Sigmoid colon (tissue), 6 donors: ENCODE measurements at regions not wholly inside any gene's neighbourhood (a gene's known extent, or its start where the extent isn't known, plus 50 kb on each side); places are given as distances from the start of the nearest gene placed in this dataset.

Experiments used
- DNase-seq: peaks from one replicate; pipeline ENCODE4 v3.0.0-alpha.2; 2019
- H3K27ac ChIP-seq, 4 donors: fragments of 200-600 bp; sonication (generic); one replicate each; pipeline ENCODE4 v1.5.1; 2016 to 2019; ENCODE audit warnings: mild to moderate bottlenecking in 1 of 4
- H3K27me3 ChIP-seq, 3 donors: fragments of 200-600 bp; sonication (generic); one replicate each; pipeline ENCODE4 v1.5.1; 2019; ENCODE audit warnings: mild to moderate bottlenecking in 1 of 3
- H3K36me3 ChIP-seq, 4 donors: fragments of 200-600 bp; sonication (generic); one replicate each; pipeline ENCODE4 v1.5.1; 2016 to 2019
- H3K4me1 ChIP-seq, 4 donors: fragments of 200-600 bp; sonication (generic); one replicate each; pipeline ENCODE4 v1.5.1; 2017 to 2019
- H3K4me3 ChIP-seq, 4 donors: fragments of 200-600 bp; sonication (generic); one replicate each; pipeline ENCODE4 v1.5.1; 2017 to 2019; ENCODE audit warnings: mild to moderate bottlenecking in 2 of 4, moderate library complexity in 1 of 4
- H3K9me3 ChIP-seq, 4 donors: fragments of 200-600 bp in 3 of 4; sonication (generic) in 3 of 4; one replicate each; pipeline versions ENCODE4 v1.5.1 to v1.6.1; 2013 to 2019
- CTCF ChIP-seq, 4 experiments: fragments of 450-650 bp in 3 of 4; fragments of 200-600 bp in 1 of 4; IDR thresholded peaks; one replicate each; pipeline ENCODE4 v1.5.1; 2016 to 2019; ENCODE audit warnings: antibody characterized with exemption in 4 of 4, mild to moderate bottlenecking in 3 of 4, moderate library complexity in 2 of 4
- EP300 ChIP-seq, 4 donors: sonication (generic); formaldehyde crosslinking; IDR thresholded peaks; one replicate each; pipeline ENCODE4 v1.6.1; 2017; ENCODE audit warnings: antibody characterized with exemption in 4 of 4
- POLR2A ChIP-seq, 2 donors: fragments of 450-650 bp; IDR thresholded peaks; one replicate each; pipeline ENCODE4 v1.6.1; 2016; ENCODE audit warnings: antibody characterized with exemption in 2 of 2, mild to moderate bottlenecking in 2 of 2, moderate library complexity in 2 of 2
- POLR2AphosphoS5 ChIP-seq, 4 donors: sonication (generic); formaldehyde crosslinking; IDR thresholded peaks; one replicate each; pipeline ENCODE4 v1.6.1; 2017; ENCODE audit warnings: antibody characterized with exemption in 4 of 4
- WGBS, 2 donors: extraction: QIAGEN DNeasy Blood & Tissue Kit; methylation state at CpG; one replicate each; pipeline ENCODE4 v1.1.7; 2013; 5-methylcytosine and 5-hydroxymethylcytosine counted together
- intact Hi-C: fragments of 100-400 bp; cut with DNase I; formaldehyde crosslinking; loops from one replicate; pipeline ENCODE4 v1.15.1; 2023
- donor health status: healthy with polysubstance abuse.
- donor health status: healthy.

- intact Hi-C loops = no loop called here
- Histone ChIP-seq H3K27me3 (no peaks in the 10 kb centered on the region), H3K4me3 (no peak overlapping the region), H3K4me1 (no peaks in the 10 kb centered on the region), H3K36me3 (no peaks in the 10 kb centered on the region), H3K27ac (no peak overlapping the region), H3K9me3 (peaks cover 0 to 6% (median 1%) of the 10 kb centered on the region in 4 donors)
- 93 to 99% methylated on average over 2 of the region's 2 CpGs for WGBS, 2 donors
- no peak for DNase-seq
- TF ChIP-seq POLR2AphosphoS5 (IDR thresholded peaks at IDR 0.05) (no peak), POLR2A (IDR thresholded peaks at IDR 0.05) (no peak), EP300 (IDR thresholded peaks at IDR 0.05) (no peak), CTCF (IDR thresholded peaks at IDR 0.05) (no peak)
Measured at GRCh38 chr5:114909424-114909823, 260.3 kb downstream of the TRIM36 start.

- intact Hi-C loops = no loop called here
- Histone ChIP-seq H3K27me3 (no peaks in the 10 kb centered on the region), H3K27ac (no peak overlapping the region), H3K36me3 (no peaks in the 10 kb centered on the region), H3K4me3 (no peak overlapping the region), H3K4me1 (no peaks in the 10 kb centered on the region), H3K9me3 (no peaks in the 10 kb centered on the region)
- no peak for DNase-seq
- TF ChIP-seq CTCF (IDR thresholded peaks at IDR 0.05) (no peak), POLR2AphosphoS5 (IDR thresholded peaks at IDR 0.05) (no peak), EP300 (IDR thresholded peaks at IDR 0.05) (no peak), POLR2A (IDR thresholded peaks at IDR 0.05) (no peak)
- WGBS, 2 donors = 81 to 83% methylated on average over 2 of the region's 2 CpGs
Measured at GRCh38 chr5:114903767-114904166, 265.9 kb downstream of the TRIM36 start.

GRCh38 chr5:114898602-114899001 lies 271.1 kb downstream of the TRIM36 start:
- Histone ChIP-seq H3K9me3 (no peaks in the 10 kb centered on the region), H3K27ac (no peak overlapping the region), H3K4me3 (no peak overlapping the region), H3K36me3 (no peaks in the 10 kb centered on the region), H3K27me3 (no peaks in the 10 kb centered on the region), H3K4me1 (no peaks in the 10 kb centered on the region)
- intact Hi-C loops = no loop called here
- 83 to 86% methylated on average over 2 of the region's 2 CpGs for WGBS, 2 donors
- TF ChIP-seq EP300 (IDR thresholded peaks at IDR 0.05) (no peak), CTCF (IDR thresholded peaks at IDR 0.05) (no peak), POLR2A (IDR thresholded peaks at IDR 0.05) (no peak), POLR2AphosphoS5 (IDR thresholded peaks at IDR 0.05) (no peak)
- no peak for DNase-seq

- Histone ChIP-seq H3K27me3 (no peaks in the 10 kb centered on the region), H3K4me1 (no peaks in the 10 kb centered on the region), H3K27ac (no peak overlapping the region), H3K9me3 (no peaks in the 10 kb centered on the region), H3K4me3 (no peak overlapping the region), H3K36me3 (no peaks in the 10 kb centered on the region)
- WGBS, 2 donors = 71 to 84% methylated on average over 2 of the region's 2 CpGs
- no peak for TF ChIP-seq CTCF (IDR thresholded peaks at IDR 0.05)
- TF ChIP-seq POLR2A (IDR thresholded peaks at IDR 0.05) = no peak
- TF ChIP-seq EP300 (IDR thresholded peaks at IDR 0.05) = no peak
- TF ChIP-seq POLR2AphosphoS5 (IDR thresholded peaks at IDR 0.05) = no peak
- intact Hi-C loops = no loop called here
- no peak for DNase-seq
Measured at GRCh38 chr5:114883675-114884074, 286.0 kb downstream of the TRIM36 start.

- intact Hi-C loops = no loop called here
- no peak overlapping the region for H3K27ac ChIP-seq
- peaks cover 0 to 3% (median 0%) of the 10 kb centered on the region in 4 donors for H3K9me3 ChIP-seq
- no peaks in the 10 kb centered on the region for H3K4me1 ChIP-seq
- TF ChIP-seq POLR2A (IDR thresholded peaks at IDR 0.05) = no peak
- TF ChIP-seq CTCF (IDR thresholded peaks at IDR 0.05) = no peak
- no peak for TF ChIP-seq EP300 (IDR thresholded peaks at IDR 0.05)
- TF ChIP-seq POLR2AphosphoS5 (IDR thresholded peaks at IDR 0.05) = no peak
- no peak overlapping the region for H3K4me3 ChIP-seq
- H3K36me3 ChIP-seq = no peaks in the 10 kb centered on the region
- H3K27me3 ChIP-seq = no peaks in the 10 kb centered on the region
- DNase-seq = no peak
Measured at GRCh38 chr5:114859438-114859735, 310.3 kb downstream of the TRIM36 start.
